Right cardiac atrium (tissue), 5 donors: ENCODE measurements at regions not wholly inside any gene's neighbourhood (a gene's known extent, or its start where the extent isn't known, plus 50 kb on each side); places are given as distances from the start of the nearest gene placed in this dataset.

ENCODE experiments used
- ATAC-seq, 2 donors: fragments of 200-7000 bp; cut with Tn5 transposase; one replicate each; pipeline versions ENCODE4 v1.8.0 to v1.9.1; 2020; ENCODE audit warnings: moderate library complexity in 2 of 2, mild to moderate bottlenecking in 1 of 2
- DNase-seq, 3 donors: peaks; one replicate each; pipeline ENCODE4 v3.0.0-alpha.2; 2020
- H3K27ac ChIP-seq: one replicate; pipeline ENCODE4 v1.5.1; 2013; ENCODE audit warnings: mild to moderate bottlenecking, low read length, control low read depth, moderate library complexity
- H3K27me3 ChIP-seq: one replicate; pipeline ENCODE4 v1.6.1; 2013; ENCODE audit not compliant: control insufficient read depth, insufficient read depth
- H3K4me1 ChIP-seq: one replicate; pipeline ENCODE4 v1.6.1; 2013; ENCODE audit warnings: low read length; ENCODE audit not compliant: control insufficient read depth, insufficient read depth
- H3K4me3 ChIP-seq: one replicate; pipeline ENCODE4 v1.5.1; 2013; ENCODE audit warnings: low read length, control low read depth
- H3K9me3 ChIP-seq: one replicate; pipeline ENCODE4 v1.6.1; 2013; ENCODE audit warnings: low read length; ENCODE audit not compliant: control insufficient read depth
- WGBS: extraction: QIAGEN DNeasy Blood & Tissue Kit; methylation state at CpG from one replicate; pipeline ENCODE4 v1.1.7; 2013; 5-methylcytosine and 5-hydroxymethylcytosine counted together
- intact Hi-C, 4 donors: fragments of 100-400 bp; cut with DNase I; formaldehyde crosslinking; loops; one replicate each; pipeline versions ENCODE4 v1.11.0 to v1.14.0; 2022 to 2023
- donor health status: healthy with polysubstance abuse.
- donor health status: DM: no; HTN: yes; CAD: no.
- donor health status: DM: no; HTN: no; CAD: no.
- donor health status: DM: no; HTN: yes; CAD: no; lungs with severe emphysema.
- donor health status: DM: yes; HTN: yes; CAD: no.

DNA sequence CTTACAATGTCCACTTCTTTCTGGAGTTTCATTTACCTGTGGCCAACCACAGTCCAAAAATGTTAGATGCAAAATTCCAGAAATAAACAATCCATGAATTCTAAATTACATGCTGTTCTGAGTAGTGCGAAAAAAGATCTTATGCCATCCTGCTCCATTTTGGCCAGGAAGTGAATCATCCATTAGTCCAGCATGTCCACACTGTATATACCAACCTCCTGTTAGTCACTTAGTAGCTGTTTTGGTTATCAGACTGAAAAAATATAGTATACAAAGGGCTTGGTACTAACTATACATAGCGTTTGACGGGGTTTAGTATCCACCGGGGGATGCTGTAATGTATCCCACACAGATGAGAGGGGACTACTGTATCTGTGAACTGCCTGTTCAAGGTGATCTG, 618.0 kb upstream of the ARGLU1 start:
- Histone ChIP-seq H3K4me3 (no peak overlapping the region), H3K27me3 (no peaks in the 10 kb centered on the region), H3K9me3 (no peaks in the 10 kb centered on the region), H3K27ac (no peak overlapping the region), H3K4me1 (no peaks in the 10 kb centered on the region)
- DNase-seq, result no peak
- no peak for ATAC-seq
- 97% methylated on average over 4 of the region's 4 CpGs for WGBS
- intact Hi-C loops, result no loop called here

DNA sequence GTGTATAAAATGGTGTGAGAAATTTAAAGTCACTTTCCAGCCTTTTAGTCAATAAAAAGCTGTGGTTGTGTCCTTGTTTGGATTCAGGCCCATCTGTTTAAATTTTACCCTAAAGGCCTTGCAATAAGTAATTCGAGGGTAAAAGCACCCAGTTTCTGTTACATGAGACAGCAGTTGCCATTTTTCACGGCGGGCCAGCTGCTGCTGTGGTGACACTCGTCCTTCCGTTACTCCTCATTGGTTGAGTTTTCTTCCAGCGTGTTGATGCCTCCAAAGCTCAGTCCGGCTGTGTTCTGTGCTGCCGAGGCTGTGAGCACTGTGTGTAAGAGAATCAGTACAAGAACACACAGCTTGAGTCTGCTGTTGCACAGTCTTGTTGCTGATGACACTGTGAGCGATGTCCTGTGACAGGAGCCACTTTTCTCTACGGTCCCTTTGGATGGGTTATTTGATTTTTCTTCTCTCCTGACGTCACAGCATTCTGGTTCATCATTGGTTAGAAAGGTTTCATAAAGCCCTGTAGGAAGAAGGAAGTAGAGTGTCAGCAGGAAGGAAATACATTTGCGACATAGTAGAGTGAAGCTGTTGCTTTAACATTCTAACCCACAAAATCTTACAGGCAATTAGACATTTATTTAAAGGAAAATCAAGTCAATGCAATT, 602.5 kb upstream of the ARGLU1 start:
- ATAC-seq (no peak), DNase-seq (no peak)
- Histone ChIP-seq H3K4me3 (no peak overlapping the region), H3K9me3 (no peaks in the 10 kb centered on the region), H3K4me1 (no peaks in the 10 kb centered on the region), H3K27me3 (no peaks in the 10 kb centered on the region), H3K27ac (no peak overlapping the region)
- WGBS, result 87% methylated on average over 12 of the region's 12 CpGs
- intact Hi-C loops, result no loop called here

DNA sequence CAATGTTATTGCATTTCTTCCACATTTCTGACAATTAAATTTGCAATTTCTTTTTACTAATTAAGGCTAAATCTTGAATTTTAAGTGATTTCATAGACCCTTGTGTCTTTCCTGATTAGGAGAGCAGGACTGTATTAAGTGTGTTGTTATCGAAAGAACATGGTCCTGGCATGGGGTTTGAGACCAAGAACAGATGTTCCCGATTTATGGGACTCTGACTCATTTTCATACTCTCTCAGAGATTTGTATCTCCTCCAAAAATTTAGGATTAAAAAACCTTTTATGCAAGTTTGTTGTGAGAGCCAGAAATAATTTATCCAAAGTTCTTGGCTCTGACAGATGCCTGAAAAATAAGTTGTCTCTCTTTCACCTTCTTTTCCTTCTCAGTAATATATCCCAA, 589.3 kb upstream of the ARGLU1 start:
- ATAC-seq (no peak), DNase-seq (no peak)

DNA sequence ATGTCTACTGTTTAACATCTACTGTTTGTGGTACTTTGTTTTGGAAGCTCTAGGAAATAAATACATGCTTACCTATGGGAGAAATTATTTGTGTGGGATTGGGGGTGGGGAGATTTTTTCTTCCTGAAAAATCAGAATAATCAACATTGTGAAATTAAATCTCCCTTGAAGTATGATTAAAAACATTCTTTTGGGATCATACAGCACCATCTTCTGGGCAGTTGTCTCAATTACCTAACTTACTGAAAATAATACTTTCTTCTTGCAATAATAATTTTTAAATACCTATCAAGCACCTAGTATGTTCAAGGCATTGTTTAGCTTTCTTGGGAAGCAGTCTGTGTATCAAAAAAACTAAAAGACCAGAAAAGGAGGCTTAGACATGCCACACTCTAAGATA, 576.5 kb upstream of the ARGLU1 start:
- Histone ChIP-seq H3K27me3 (no peaks in the 10 kb centered on the region), H3K4me1 (peaks cover 2% of the 10 kb centered on the region), H3K9me3 (no peaks in the 10 kb centered on the region), H3K27ac (no peak overlapping the region), H3K4me3 (no peak overlapping the region)
- no peak for DNase-seq
- intact Hi-C loops, result no loop called here
- ATAC-seq, result no peak

More for the DNA sequence above, 589.3 kb upstream of the ARGLU1 start:
- Histone ChIP-seq H3K27ac (no peak overlapping the region), H3K27me3 (no peaks in the 10 kb centered on the region), H3K4me3 (no peak overlapping the region), H3K4me1 (no peaks in the 10 kb centered on the region), H3K9me3 (no peaks in the 10 kb centered on the region)
- 65% methylated on average over 2 of the region's 2 CpGs for WGBS
- intact Hi-C loops, result no loop called here

DNA sequence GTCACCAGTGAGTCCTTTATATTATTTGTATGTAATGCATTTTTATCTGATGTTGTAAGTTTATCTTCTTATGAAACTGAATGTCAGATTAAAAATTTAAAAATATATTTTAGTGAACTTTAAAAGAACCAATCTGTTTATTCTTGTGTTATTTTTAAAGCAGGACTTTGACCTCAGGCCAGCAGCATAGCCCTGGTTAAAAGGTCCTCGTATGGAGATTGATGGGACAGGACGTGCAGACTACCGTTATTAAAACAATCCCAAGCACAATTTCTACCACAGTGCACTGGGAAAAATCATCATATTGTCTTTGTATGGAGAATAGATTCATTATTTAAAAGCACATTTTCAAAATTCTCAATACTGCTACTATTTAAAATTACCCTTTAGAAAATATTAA, 573.8 kb upstream of the ARGLU1 start:
- WGBS, result 50% methylated on average over 3 of the region's 3 CpGs
- ATAC-seq, result no peak
- no peak overlapping the region for H3K4me3 ChIP-seq
- no peaks in the 10 kb centered on the region for H3K27me3 ChIP-seq
- DNase-seq, result no peak
- no peak overlapping the region for H3K27ac ChIP-seq
- no peaks in the 10 kb centered on the region for H3K9me3 ChIP-seq
- intact Hi-C loops, result no loop called here
- H3K4me1 ChIP-seq, result peaks cover 6% of the 10 kb centered on the region

DNA sequence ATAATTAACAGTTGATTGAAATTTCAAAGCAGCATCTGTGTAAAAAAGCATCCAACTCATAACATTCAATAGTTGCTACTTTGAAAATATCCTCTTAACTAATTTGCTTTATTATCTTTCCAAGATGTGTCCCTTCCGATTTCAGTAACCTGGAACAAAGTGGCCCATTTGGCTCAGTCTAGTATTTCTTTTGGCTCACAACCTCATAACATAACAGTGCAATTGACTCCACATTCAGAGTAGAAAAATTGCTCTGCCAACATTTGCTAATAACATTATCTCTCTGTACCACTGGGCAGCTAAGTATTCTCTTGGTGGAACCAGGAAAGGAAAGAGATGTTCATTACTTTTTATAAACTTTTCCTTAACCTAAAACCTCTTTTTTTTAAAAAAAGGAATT, 571.1 kb upstream of the ARGLU1 start:
- Histone ChIP-seq H3K4me3 (no peak overlapping the region), H3K27me3 (no peaks in the 10 kb centered on the region), H3K4me1 (peaks cover 6% of the 10 kb centered on the region), H3K9me3 (no peaks in the 10 kb centered on the region), H3K27ac (no peak overlapping the region)
- intact Hi-C loops, result loop anchor here in 1 of 4 donors (10.0 kb wide), 1 partner anchor 214 kb away; no protein-coding TSS in a partner anchor
- no peak for DNase-seq
- WGBS, result 29% methylated on average over 1 of the region's 1 CpG
- peak; percentile 95 to 97 for ATAC-seq

DNA sequence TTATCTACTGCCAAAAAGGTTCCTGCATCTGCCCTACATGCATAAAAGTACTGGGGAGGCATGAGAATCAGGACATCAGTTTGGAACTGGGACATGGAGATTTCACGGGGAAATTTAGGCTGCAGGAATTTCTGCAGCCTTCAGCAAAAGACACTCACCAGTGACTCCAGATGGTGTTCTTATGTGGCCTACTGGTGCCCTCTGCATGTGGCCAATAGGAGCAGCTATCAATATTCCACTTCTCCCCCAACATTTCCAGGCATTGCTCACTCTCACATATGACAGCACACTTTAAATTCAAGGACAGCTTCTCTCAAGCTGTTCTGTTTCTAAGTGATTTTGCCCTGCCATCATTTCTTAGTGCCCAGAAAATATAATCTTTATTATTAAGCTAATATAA, 570.5 kb upstream of the ARGLU1 start:
- Histone ChIP-seq H3K9me3 (no peaks in the 10 kb centered on the region), H3K4me1 (peaks cover 6% of the 10 kb centered on the region), H3K27ac (peak overlapping the region; percentile 37), H3K27me3 (no peaks in the 10 kb centered on the region), H3K4me3 (no peak overlapping the region)
- ATAC-seq (peak in 1 of 2 donors; percentile 64), DNase-seq (no peak)
- intact Hi-C loops, result loop anchor here in 1 of 4 donors (10.0 kb wide), 1 partner anchor 214 kb away; no protein-coding TSS in a partner anchor
- WGBS, result 60% methylated on average over 1 of the region's 1 CpG

DNA sequence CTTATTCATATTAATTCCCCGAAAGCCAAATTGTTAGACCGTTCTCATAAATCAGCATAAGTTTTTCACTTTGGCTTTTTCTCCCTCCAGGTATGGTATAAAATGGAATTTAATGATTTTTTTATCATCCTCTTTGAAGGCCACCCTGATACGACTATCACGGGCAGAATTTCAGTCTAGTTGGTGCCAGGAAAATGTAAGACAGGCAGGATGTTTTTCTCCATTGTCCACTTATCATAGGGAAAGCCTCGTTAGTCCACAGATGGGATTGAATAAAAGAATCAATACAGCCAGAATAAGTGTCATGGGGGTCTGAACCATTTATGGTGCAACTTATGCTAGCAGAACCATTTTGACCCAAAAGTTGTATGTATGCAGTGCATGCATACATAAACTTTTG, 566.0 kb upstream of the ARGLU1 start:
- Histone ChIP-seq H3K4me3 (no peak overlapping the region), H3K27ac (no peak overlapping the region), H3K4me1 (peaks cover 3% of the 10 kb centered on the region), H3K9me3 (no peaks in the 10 kb centered on the region), H3K27me3 (no peaks in the 10 kb centered on the region)
- peak in 1 of 2 donors; percentile 59 for ATAC-seq
- no peak for DNase-seq
- intact Hi-C loops, result loop anchor here in 1 of 4 donors (10.0 kb wide), 1 partner anchor 209 kb away; no protein-coding TSS in a partner anchor
- WGBS, result 76% methylated on average over 5 of the region's 5 CpGs

DNA sequence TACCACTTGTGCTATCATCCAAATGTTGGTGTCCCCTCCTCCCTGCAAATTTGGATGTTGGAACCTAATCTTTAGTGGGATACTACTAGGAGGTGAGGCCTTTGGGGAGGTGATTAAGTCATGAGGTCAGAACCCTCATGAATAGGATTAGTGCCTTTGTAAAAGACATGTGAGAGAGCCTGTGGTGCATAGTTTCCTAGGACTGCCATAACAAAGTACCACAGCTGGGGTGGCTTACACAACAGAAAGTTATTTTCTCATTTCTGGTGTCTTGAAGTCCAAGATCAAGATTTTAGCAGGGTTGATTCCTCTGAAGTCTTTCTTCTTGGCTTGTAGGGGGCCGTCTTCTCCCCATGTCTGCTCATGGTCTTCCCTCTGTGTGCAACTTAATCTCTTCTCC, 562.6 kb upstream of the ARGLU1 start:
- H3K4me1 ChIP-seq, result peaks cover 1% of the 10 kb centered on the region
- H3K27me3 ChIP-seq, result no peaks in the 10 kb centered on the region
- no peaks in the 10 kb centered on the region for H3K9me3 ChIP-seq
- intact Hi-C loops, result loop anchor here in 1 of 4 donors (10.0 kb wide), 1 partner anchor 206 kb away; no protein-coding TSS in a partner anchor
- DNase-seq (no peak), ATAC-seq (no peak)
- H3K27ac ChIP-seq, result no peak overlapping the region
- 98% methylated on average over 1 of the region's 1 CpG for WGBS
- H3K4me3 ChIP-seq, result no peak overlapping the region

DNA sequence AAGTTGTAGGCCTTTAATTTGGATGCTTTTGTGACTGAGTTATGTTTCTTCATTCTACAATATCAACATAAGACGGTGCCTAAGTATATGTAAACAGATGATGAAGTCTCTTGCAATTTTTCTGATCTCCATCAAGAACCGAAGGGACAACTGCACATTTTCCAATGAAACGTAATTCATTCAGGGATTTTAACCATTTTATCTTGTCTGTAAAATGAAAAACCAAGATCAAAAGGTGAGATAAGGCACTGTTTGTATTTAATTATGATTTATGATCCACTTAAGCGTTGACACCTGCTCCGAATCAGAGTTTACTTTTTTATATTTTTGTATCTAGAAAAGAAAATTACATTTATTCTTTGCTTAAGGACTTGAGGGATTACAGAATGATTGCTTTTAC, 556.8 kb upstream of the ARGLU1 start:
- intact Hi-C loops, result loop anchor here in 2 of 4 donors (10.0 kb wide), 2 partner anchors 500 to 590 kb away; partner anchors contain the start of gene EFNB2 (in 1 of the 2)
- 76% methylated on average over 5 of the region's 5 CpGs for WGBS

DNA sequence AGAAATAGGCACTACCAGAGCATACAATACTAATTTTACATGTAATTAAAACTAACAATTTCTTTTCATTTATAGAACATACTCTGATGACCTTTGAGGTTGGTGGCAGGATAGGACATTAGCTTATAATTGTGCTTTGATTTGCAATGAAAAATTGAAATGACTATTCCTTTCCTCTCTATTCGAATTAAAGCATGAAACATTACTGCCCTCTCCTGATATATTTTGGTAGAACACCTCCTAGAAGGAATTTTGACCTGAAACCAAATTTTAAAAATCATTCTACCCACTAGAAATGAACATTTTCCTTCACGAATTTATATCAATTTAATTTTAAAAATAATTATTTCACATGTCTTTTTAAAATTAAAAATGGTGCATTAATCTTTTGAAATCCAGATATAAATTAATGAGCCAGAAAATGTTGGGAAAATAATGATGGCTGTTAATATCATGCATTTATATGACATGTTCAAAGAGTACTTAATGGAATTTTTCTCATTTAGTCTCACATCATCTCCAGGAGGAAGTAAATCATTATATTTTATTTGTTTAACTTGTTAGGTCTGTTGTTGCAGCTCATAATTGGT, 556.3 kb upstream of the ARGLU1 start:
- WGBS, result 1% methylated on average over 2 of the region's 2 CpGs
- intact Hi-C loops, result loop anchor here in 2 of 4 donors (10.0 kb wide), 2 partner anchors 499 to 589 kb away; partner anchors contain the start of gene EFNB2 (in 1 of the 2)
- H3K4me3 ChIP-seq, result no peak overlapping the region
- ATAC-seq, result no peak
- no peak overlapping the region for H3K27ac ChIP-seq
- no peak for DNase-seq
- no peaks in the 10 kb centered on the region for H3K27me3 ChIP-seq
- no peaks in the 10 kb centered on the region for H3K9me3 ChIP-seq
- peaks cover 1% of the 10 kb centered on the region for H3K4me1 ChIP-seq

More for the DNA sequence above, 556.8 kb upstream of the ARGLU1 start:
- no peak for DNase-seq
- H3K4me3 ChIP-seq, result no peak overlapping the region
- no peaks in the 10 kb centered on the region for H3K27me3 ChIP-seq
- no peak for ATAC-seq
- H3K9me3 ChIP-seq, result no peaks in the 10 kb centered on the region
- H3K4me1 ChIP-seq, result peaks cover 1% of the 10 kb centered on the region
- H3K27ac ChIP-seq, result no peak overlapping the region
